ENCODE measurements at regions not wholly inside any gene's neighbourhood (a gene's known extent, or its start where the extent isn't known, plus 50 kb on each side); places are given as distances from the start of the nearest gene placed in this dataset.

- no peak for DNase-seq
These were observed 53.8 kb upstream of the VCX start for GRCh38 chrX:7789200-7789599.

DNA sequence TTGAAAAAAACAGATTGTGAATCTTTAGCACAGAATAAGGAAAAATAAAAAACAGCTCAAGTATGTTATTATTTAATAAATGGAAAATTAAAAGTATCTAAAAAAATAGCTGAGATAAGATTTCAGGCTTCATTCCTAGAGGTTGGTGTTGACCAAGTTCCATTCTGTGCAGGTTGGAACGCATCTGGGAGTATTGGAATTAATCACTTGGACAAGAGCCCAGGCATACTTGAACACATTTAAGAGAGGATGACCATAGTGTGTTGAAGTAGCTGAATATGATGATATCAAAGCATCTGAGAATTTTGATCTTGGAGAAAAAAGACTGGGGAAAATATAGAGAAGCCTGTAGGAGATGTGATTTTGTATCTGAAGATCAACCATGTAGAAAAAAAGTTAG is 54.6 kb upstream of the VCX start:
- DNase-seq, result no peak

GRCh38 chrX:7787714-7788113 is 55.3 kb upstream of the VCX start:
- no peak for DNase-seq

- no peak for DNase-seq
These were observed 58.4 kb upstream of the VCX start for GRCh38 chrX:7784580-7784979.

GRCh38 chrX:7779644-7780043 is 63.3 kb upstream of the VCX start:
- no peak for DNase-seq

DNA sequence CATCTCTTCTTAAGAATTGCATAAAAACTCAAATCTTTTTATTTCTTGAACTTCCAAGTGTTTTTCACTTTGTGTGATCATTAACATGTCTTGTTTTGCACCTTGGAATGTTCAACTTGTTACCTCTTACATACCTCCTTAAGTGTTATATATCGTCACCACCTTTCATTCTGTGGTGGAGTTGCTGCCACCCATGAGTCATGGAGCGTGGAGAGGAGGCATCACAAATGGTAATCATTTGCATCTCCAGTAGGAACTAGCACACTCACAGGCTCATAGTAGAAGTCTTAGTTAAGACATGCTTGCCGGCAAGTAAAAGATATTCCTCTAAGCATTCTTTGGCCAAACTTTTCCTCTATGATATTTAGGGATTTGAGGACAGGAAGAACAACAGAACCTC is 67.0 kb upstream of the VCX start:
- no peak for DNase-seq

- DNase-seq, result no peak
These were observed 71.1 kb upstream of the VCX start for GRCh38 chrX:7771788-7772438.

DNA sequence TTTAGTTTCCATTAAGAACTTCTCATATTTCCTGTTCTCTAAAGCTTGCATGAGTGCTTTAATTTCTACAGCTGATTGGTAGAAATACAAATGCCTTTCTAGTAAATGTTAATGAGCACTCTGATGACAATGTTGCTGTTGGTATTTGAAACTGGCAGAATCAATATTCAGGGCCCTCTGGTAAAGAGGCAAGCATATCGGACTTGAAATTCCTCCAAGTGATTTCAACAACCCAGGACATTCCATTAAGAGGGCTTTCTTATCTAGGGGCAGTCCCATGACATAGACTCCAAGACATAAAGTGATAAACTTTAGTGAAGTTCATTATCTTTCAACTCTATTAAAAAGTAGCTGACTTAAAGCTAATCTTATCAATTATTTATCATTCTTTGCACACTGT is 83.1 kb upstream of the VCX start:
- DNase-seq, result no peak

GRCh38 chrX:7746856-7747255 is 96.1 kb upstream of the VCX start:
- no peak for DNase-seq

DNA sequence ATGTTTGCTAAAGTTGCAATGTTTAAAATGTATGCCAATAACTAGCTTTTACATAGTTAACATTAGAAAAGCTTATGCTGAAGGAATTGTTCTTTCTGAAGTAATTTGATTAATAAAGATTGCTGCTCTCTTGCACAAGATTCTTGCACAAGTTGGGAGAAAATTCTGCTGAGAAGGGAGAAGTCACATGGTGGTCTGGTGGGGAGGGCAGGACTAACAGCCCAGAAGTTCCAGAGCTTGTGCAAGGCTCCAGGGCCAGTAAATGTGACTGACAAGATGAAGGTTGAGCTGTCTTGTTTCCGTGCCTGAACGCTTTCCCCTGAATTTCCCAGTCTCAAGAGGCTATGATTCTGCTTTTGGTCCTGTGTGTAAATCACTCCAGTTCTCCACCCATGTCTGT is 112.9 kb upstream of the VCX start:
- no peak for DNase-seq

- no peak for DNase-seq
These were observed 122.5 kb upstream of the VCX start for GRCh38 chrX:7720519-7720918.

GRCh38 chrX:7714351-7714750 is 128.6 kb upstream of the VCX start:
- no peak for DNase-seq

DNA sequence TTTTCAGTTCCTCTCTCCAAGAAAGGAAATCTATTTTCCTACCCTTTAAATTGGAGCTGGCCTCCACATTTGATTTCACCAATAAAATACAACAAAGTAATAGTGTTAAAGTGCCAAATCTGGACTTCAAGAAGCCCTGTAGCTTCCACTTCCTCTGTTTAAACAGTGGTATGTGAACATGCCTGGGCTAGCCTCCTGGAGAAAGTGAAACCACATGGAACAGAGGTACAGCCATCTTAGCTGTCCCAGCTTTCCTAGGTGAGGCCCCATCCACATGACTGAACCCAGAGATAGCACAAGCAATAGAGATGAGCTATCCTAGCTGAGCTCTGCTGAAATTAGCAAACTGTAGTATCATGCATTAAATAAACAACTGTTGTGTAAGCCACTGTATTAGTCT is 131.8 kb upstream of the VCX start:
- no peak for DNase-seq

DNA sequence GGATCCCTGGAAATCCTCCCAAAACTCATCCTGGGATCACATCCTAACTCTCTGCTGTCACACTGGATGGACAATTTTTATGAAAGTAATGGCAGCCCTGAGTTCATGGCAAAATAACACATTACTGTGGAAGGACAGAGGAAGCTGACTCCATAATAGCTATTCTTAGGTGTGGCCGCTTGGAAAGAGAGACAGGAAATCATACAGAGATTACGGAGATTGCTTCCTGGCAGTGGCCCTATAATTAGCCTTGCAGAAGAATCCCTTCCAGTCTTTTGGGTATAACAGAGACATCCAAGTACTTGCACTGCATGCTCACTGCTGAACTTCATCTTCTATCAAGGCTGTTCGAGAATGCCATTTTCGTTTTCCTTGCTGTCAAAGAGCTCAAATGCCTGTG is 133.1 kb upstream of the VCX start:
- DNase-seq, result no peak

GRCh38 chrX:7706032-7706431 is 136.9 kb upstream of the VCX start:
- no peak for DNase-seq

DNA sequence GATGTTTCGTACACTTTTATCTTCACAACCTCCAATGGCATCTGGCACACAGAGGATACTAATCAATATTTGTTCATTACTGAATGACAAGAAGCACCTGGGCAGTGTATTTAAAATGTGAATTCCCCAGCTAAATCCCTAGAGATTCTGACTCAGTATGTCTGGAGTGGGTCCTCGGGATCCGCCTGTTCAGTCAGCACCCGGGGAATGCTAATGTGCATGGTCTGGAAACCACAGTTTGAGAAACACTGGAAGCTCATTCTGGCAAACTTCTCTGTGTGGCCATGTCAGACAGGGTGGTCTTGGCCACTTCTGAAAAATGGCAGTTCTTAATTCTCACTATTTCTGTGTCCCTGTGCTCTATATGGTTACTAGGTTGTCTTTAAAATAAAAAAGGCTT is 138.8 kb upstream of the VCX start:
- no peak for DNase-seq

- DNase-seq, result no peak
These were observed 144.7 kb upstream of the VCX start for GRCh38 chrX:7698248-7698647.

DNA sequence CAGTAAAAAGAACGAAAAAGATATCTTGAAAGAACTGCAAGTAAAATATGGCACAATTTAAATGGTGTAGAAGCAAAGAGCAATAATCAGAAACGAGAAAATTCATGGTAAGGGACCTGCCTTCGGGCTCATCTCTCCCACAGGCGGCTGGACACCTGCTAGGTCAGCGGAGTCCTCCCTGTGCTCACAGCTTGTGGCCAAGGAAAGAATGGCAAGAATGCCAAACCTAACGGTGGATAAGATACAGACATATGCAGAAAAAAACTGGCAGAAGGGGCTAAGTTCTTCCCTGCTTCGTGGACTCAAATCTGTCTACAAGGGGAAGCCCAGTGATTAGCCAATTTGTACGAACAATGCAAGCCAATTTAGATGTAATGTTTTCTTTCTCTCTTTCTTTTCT is 152.1 kb upstream of the VCX start:
- no peak for DNase-seq

DNA sequence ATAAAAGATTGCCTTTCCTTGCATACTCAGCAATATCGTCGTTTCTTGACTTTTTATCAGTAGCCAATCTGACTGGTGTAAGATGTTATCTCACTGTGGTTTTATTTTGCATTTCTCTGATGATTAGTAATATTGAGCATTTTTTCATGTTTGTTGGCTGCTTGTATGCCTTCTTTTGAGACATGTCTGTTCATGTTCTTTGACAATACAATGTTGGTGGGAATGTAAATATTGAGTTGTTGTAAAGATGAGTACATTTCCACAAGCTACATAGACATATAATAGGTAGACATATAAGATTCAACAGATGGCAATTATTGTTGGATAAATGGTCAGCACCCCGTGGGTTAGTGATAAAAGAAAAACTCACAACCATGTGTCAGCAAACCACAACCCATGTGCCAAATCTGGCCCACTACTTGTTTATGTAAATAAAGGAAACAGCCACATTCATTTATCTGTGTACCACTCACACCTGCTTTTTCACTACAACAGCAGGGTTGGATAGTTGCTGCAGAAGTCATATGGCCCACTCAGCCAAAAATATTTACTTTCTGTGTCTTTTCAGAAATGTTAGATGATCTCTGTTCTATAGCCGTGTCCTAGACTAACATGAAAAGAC is 153.1 kb upstream of the VCX start:
- peak; percentile 15 for DNase-seq

DNA sequence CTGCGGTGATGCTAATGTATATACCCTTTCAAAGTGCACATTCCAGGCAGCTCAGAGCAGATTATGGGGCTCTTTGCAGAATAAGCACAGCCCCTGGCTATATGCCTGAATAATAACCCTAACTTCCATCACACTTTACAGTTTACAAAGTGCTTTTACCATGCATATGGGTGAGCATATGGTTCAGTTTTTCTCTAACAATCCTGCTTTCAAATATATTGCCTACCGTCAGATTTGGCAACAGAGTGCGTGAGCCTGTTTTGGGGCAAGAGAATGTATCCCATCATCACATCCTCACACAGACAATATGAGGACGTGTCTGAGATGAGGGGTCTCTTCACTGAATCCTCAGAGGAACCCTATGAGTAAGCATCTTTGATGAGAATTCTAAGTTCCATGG is 162.8 kb upstream of the VCX start:
- DNase-seq, result no peak

GRCh38 chrX:7654316-7654715 is 188.7 kb upstream of the VCX start:
- DNase-seq, result no peak

- no peak for DNase-seq
These were observed 195.1 kb upstream of the VCX start for GRCh38 chrX:7647831-7648230.

GRCh38 chrX:7641141-7641540 is 201.8 kb upstream of the VCX start:
- no peak for DNase-seq

DNA sequence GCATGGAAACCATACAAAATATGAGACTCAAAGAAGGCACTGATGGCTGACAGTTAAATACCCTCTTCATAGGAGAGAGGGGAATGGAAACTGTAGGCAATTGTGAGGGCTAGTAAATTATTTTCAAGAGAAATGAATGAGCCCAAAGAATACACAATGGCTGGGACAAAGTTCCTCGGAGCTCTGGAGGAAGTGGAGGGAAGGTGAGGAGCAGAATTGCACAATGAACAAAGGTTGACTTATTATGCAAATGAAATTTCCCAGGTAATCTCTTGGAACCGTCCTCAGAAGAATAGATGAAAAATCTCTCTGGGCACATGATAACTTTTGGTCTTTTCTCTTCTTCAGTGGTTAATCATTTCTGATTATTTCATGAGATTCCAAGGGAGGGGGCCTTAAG is 202.6 kb upstream of the VCX start:
- DNase-seq, result no peak

DNA sequence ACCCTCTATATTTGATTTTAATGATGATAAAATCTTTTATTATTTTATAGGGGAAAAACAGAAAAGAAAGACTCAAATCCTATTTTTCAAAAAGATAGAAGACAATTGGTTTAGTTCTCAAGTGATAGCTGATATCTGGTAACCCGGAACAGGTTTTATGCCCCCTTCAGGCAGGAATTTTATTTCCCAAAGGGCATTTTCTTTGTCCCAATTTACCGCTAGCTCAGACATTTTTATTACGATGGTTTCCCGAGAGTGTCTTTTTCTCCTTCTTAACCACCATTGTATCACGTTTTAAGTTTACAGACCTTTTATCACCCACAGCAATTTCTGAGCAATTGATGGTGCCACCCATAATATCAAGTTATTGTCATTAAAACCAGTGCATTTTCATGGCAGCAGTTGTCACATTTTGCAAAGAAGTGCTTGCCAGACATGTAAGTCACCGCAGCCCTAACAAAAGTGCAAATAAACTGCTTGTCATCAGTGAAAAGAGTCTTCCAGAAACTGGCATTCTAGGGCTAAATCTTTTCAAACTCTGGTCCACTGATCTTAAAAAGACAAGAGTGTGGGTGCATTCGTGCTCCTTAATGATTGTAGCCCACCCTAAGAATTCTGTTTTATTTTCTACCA is 204.8 kb upstream of the VCX start:
- DNase-seq, result no peak

Measured in NCI-H526 treated with DMSO at 0.1 percent for 48 hours (cell line).